Midbrain (tissue), 1 donor: ENCODE measurements at regions not wholly inside any gene's neighbourhood (a gene's known extent, or its start where the extent isn't known, plus 50 kb on each side); places are given as distances from the start of the nearest gene placed in this dataset.
"Not testable (repeated sequence)": the region's sequence is repeated elsewhere in the genome, so short reads cannot be mapped to it uniquely, and the experiment has no call there.

Experiments used
- DNase-seq: peaks from one replicate; lab custom pipeline; 2025; lab: John Stamatoyannopoulos, UW

DNA sequence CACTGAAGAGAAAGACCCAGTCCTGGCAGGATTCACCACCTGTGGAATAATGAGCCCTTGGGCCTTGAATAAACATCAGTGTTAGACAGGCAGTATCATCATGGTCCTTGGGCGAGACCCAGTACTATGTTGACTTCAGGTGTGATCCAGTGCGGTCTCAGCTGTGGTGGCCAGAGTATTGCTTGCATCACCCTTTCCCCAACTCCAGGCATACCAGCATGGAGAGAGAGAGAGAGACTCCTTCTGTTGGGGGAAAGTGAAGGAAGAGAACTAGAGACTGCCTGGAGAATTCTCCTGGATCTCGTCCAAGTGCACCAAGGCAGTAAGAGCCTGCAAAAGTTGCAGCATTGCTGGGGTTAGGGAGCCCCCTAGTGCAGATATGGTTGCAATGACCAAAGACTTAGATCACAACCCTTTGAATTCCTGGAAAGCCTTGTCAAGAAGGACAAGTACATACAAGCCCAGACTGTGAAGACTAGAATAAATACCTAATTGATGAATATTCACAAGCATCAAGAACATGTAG, 61.1 kb upstream of the VAMP7 start:
- peak; percentile 38 for DNase-seq

DNA sequence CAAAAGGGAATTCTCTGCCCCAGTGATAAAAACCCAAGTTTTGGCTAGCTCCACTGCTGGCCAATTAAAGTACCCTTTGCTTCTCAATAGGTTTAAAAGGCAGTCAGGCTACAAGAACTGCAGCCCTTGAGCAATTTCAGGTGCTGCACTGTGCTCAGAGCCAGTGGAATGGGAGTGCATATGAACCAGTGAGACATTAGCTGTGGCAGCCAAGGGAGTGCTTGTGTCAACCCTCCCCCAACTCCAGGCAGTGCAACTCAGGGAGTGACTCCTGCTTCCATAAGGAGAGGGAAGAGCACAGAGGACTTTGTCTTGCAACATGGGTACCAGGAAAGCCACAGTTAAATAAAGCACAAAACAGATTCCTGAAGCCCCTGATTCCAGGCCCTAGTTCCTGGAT, 61.6 kb upstream of the VAMP7 start:
- no peak for DNase-seq

DNA sequence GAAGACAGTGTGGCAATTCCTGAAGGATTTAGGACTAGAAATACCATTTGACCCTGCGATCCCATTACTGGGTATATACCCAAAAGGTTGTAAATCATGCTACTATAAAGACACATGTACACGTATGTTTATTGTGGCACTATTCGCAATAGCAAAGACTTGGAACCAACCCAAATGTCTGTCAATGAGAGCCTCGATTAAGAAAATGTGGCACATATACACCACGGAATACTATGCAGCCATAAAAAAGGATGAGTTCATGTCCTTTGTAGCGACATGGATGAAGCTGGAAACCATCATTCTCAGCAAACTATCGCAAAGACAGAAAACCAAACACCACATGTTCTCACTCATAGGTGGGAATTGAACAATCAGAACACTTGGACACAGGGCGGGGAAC, 66.8 kb upstream of the VAMP7 start:
- DNase-seq: not testable (repeated sequence)

DNA sequence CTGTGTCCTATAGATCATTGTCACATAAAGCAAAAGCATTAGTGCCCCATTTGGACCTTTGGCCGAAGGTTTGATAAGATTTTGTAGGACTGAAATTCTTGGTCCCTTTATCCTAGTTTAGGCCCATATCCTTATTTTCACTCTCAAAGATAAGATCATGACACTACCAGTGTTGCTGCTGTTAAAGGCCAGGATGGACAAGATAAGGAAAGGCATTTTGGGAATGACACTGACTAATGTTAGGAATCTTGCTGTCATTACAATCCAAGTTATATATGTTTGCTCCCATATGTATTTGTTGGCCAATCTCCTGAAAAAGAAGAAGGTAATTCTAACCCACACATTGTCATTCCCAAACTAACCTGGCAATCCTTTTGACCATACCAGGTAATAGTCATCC, 101.3 kb upstream of the VAMP7 start:
- DNase-seq: no peak

DNA sequence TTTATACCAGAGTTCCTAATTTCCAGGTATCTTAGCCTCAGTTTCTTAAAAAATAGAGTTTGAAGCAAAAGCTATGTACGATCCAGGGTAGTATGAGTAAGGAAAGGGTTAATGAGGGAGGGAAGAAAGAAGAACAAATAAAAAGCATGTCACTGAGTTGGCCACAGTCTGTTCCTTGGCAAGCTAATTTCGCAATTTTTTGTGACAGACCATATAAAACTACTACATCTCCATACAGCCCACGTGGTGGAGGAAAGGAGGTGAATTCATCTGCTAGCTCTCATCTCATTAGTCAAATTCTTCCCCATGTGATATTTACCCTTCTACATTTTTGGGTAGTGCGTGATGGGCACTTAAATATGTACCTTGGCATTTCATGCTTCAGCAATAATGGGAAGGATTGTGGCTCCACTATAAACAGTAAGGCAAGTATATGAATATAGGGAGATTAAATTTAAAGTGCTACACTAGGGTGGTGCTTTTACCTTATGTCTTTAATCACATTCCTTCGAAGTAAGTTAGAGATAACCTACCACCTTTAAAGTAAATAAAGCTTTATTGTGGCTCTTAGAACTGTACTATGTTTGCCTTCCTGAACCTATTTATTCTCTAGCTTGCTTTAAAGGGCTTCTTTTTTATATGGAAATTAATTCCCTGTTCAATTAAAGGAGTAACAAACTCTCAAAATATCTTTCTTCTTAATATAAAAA, 102.1 kb upstream of the VAMP7 start:
- DNase-seq: no peak

DNA sequence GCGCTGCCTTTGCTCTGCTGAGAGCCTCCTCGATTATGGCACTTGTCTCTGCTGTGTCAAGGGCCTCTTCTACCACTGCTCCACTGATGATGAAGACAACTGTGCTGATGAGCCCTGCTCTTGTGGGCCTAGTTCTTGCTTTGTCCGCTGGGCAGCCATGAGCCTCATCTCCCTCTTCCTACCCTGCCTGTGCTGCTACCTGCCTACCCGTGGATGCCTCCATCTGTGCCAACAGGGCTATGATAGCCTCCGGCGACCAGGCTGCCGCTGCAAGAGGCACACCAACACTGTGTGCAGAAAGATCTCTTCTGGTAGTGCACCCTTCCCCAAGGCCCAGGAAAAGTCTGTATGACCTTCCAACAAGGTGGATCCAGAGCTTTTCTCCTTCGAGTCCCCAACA, 106.8 kb upstream of the VAMP7 start:
- no peak for DNase-seq

DNA sequence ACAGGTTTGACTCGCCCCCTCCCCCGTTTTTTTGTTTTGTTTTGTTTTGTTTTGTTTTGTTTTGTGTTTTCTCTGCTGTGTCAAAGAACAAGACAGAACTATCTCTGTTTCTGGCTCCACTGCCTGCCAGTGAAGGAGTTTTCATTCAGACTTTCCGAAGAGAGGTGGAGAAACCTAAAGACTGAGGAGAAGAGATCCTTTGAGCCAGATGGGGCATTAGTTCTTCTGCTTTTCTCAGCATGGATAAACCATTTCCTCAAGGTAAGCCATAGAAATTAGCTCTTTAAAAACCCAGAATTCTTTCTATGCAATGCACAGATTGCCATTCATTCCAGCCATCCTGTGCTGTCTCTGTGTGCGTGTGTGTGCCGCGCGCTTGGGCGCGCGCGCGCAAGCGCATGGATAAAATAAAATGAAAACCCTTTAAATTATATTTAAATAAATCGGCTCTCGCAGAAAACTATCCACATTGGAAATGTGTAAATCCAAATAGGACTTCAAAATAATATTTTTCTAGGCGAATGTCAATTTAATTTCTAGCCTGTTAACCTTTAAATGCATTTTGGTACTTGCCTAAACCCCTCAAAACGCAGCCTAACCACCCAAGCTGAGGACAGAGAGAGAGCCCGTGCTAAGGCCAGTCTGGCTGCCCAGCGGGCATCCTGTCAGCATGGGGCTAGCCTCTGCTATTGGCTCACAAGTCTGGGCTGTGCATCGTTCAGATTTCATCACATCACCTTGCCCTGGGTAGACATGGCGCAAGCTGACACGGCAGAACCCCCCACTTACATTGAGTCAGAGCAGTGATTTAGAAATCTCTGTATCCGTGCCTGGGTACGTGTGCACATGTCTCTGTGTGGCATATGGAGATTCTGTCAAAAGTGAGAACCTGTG, 113.0 kb upstream of the VAMP7 start:
- no peak for DNase-seq

DNA sequence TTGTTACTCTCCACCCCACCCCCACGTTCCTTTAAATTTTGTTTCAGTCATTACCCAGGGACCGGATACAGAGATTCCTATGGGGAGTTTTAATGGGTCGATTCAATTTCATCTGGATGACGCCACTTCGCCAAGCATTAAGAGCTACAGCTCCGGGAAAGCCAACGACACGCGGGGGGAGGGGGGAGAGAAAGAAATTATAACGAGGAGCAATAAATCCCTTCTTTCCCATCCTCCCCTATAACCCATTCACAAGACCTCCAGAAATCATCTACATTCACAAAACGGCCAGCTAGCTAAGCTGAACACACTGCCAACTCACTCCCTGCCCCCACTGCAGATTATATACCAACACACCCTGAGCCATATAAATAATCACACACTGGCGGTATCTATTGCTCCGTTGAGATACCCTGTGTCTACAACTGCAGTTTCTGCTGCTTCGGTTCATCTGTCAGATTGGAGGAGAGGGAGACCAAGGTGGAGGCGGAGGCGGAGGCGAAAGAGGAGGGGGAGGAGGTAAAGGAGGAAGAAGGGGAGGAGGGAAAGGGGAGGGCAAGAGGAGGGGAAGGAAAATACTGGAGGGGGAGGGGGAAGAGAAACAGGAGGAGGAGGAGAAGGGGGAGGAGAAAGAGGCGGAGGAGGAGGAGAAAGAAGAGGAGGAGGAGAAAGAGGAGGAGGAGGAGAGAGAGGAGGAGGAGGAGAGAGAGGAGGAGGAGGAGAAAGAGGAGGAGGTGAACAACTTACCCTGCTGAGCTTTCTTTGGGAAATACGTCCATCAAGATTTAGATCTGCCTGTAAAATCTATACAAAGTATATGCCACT, 113.9 kb upstream of the VAMP7 start:
- DNase-seq: peak; percentile 25

DNA sequence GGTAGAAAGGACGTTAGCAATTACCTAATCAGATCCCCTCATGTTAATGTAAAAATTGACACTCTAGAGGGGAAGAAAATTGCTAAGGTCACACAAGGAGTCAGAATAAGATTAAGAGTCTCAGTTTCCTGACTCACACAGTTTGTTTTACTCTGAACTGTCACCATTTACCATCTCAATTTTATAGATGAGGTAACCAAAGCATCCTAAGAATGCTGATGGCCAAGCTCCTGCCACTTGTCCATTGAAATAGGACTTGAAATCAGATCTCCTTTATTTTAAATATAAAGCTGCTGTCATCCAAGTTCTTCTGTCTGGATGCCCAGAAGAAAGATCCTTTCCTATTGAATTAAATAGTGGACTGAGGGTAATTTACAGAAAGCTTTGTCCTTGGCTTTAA, 114.8 kb upstream of the VAMP7 start:
- no peak for DNase-seq

DNA sequence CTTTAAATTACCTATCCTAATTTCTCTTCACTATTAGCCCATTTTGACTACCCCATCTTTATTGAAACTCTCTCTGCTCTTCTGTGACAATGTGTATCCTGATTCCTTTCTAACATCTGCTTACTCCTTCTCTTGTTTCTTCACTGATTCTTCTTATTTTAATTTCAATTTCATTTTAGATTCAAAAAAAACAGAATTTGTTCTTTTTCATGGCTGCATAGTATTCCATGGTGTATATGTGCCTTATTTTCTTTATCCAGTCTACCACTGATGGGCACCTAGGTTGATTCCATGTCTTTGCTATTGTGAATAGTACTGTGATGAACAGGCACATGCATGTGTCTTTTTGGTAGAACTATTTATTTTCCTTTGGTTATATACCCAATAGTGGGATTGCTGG, 120.0 kb upstream of the VAMP7 start:
- no peak for DNase-seq

DNA sequence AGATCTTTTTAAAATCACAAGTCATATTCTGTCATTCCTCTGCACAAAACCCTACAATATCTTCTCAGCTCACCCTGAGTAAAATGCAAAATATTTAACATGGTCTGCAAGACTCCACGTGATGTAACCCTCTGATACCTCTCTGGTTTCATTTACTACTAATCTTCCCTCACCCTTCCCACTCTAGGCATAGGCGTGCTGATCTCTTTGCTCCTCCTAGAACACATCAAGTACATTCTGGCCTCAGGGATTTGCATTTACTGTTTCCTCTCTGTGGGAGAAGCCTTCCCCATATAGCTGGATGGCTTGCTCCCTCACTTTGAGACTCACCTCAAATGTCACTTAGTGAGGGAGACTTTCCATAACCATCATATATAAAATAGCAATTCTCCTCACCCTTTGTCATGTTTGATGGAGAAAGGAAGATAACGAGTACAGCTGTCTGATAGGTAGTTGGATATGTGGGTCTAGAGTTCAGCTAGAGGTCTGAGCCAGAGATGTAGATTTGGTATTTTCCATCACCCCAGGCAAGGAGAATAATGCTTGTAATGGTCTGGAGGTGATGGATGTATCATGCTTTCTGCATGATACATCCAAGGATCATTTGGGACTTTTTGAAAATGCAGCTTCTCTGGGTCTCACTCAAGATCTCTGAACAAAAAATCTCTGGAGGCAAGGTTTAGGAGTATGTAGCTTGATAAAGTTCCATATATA, 123.9 kb upstream of the VAMP7 start:
- DNase-seq: no peak

DNA sequence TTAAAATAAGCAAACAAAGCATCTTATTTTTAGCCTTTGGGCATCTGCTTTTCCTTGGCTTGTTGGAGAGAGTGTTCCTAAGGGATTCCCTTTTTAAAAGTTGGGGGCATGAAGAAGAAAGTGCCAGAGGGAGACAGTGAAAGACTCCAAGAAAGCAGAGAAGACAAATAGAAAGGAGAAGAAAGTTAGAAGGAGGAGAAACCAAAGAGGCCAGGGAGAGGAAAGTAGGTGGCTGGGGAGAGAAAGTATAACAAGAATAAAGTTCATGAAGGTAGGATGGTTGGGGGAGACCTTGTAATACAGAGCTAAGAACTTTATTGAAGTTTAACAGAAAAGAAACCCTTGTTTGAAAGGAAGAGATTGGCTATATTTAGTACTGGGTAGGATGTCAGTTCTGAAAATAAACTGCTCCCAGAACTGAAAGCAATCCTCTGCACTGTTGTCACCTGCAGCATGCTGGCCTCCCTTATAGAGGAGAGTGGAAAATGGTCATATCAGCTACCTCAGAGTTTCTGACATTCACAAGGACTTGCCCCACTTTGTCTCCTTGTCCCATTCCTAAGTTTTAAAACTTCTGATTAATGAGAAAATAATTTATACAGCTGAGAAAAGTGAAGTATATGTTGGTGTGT, 125.3 kb upstream of the VAMP7 start:
- no peak for DNase-seq

DNA sequence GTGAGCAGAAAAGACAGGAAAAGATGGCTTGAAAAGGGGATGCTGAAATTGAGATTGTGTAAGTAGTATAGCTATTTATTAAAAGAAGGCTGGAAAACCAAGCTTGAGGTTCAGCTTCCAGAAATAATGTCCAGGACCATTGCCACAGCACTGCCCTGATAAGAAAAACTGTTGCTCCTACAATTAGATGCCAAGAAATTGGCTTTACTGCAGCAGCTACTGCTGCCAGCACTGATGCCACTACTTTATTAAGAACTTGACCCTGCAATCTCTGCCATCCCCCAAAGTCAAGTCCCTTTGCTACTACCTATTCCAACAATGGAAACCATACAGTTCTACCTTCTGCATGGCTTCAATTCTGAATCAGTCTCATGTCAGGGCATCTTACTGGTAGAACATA, 130.0 kb upstream of the VAMP7 start:
- DNase-seq: no peak

DNA sequence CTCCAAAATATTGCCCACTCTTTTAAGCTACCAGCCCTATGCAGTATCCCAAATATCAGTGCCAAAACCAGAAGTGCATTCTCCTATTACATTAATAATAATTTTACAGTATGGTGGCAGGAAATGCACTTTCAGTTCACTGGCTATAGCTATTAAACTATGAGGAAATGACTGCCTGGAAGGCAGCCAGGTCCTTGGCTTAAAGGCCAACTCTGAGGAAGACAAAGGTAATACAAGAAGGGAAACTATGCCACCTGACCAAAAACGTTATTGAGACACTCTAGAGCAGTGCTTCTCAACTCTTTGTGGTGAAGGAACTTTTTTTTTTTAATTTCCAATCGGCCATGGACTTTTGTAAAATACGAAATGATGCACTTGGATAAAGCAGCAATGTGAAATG, 133.6 kb upstream of the VAMP7 start:
- DNase-seq: no peak

DNA sequence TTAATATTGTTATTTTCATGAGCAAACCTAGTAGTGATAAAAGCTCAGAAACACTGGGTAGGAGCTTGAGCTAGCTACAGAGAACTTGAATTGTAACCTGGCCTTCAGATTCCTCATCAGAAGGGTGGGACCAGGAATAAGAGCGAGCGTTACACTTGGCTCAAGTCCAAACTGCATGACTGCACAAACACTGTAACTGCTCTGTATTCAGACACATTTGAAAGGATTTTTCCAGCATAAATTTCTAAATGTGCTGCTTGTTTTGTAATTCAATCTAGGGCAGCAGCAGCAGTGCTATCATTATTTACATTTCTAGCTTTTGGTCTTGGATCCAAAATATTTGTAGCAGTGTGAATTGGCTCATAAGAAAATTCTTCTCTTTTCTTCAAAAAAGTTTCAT, 133.0 kb upstream of the TMLHE start:
- no peak for DNase-seq

DNA sequence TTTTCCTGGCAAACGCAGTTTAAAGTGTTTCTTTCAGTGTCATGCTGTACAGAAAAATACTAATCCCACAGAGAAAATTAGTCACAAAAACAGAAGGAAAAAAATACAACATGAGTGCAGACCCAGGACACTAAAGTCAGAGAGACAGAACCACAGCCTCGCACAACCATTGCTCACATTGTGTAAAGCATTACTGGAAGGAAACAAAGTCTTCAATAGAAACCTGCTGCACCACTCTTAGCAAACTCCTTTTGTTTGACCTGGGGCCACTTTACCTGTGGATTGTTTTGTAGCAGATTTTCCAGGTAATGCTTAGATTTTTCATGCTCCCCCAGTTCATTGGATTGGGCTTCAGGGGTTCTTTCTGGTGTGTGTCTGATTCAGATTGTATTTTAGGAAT, 131.8 kb upstream of the TMLHE start:
- DNase-seq: no peak

DNA sequence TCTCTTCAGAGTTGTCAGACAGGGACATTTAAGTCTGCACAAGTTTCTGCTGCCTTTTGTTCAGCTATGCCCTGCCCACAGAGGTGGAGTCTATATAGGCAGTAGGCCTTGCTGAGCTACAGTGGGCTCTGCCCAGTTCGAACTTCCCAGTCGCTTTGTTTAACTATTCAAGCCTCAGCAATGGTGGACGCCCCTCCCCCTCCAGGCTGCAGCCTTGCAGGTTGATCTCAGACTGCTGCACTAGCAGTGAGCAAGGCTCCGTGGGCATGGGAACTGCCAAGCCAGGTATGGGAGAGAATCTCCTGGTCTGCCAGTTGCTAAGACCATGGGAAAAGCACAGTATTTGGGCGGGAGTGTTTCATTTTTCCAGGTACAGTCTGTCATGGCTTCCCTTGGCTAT, 115.6 kb upstream of the TMLHE start:
- DNase-seq: not testable (repeated sequence)

DNA sequence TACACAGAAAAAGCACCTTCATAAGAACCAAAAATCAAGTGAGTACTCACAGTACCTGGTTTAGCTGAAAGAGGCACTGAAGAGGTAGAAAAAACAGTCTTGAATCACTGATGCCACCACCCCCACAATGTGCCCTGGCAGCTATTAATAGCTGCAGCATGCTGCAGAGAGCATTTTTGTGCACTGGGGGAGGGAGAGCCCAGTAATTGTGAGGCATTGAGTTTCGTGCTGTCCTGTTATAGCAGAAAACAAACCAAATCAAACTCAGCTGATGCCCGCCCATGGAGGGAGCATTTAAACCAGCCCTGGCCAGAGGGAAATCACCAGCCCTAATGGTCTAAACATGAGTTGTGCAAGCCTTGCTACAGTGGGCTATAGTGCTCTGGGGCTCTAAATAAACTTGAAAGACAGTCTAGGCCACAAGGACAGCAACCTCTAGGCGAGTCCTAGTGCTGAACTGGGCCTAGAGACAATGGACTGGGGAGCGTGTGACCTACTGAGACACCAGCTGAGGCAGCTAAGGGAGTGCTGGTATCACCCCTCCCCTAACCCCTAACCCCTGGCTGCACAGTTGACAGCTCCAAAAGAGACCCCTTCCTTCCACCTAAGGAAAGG, 106.3 kb upstream of the TMLHE start:
- DNase-seq: no peak

DNA sequence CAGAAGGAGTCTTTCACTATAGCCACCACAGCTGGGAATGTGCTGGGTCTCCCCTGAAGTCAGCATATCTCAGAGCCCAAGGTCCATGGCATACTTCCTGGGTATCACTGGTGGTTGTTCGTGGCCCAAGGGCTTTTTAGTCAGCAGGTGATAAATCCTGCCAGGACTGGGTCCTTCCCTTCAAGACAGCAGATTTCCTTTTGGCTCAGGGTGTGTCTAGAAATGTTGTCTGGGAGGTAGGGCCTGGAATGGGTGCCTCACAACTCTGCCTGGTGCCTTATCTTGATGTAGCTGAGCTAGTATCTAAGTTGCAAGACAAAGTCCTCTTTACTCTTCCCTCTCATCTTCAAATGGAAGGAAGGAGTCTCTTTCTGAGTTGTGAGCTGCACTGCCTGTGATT, 102.4 kb upstream of the TMLHE start:
- no peak for DNase-seq

DNA sequence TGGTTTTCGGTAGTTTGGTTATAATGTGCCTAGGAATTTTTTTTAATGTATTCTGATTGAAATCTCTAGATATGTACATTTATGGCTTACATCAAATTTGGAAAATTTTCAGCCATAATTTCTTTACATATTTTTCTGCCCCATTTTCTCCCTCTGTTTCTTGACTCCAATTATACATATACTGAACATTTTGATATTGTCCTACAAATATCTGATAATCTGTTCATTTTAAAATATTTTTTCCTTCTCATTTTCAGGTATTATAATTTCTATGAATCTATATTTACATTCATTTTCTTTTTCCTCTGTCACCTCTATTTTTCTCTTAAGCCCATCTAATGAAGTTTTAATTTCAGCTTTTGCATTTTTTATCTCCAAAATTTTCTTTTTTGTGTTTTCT, 82.7 kb upstream of the TMLHE start:
- DNase-seq: no peak

DNA sequence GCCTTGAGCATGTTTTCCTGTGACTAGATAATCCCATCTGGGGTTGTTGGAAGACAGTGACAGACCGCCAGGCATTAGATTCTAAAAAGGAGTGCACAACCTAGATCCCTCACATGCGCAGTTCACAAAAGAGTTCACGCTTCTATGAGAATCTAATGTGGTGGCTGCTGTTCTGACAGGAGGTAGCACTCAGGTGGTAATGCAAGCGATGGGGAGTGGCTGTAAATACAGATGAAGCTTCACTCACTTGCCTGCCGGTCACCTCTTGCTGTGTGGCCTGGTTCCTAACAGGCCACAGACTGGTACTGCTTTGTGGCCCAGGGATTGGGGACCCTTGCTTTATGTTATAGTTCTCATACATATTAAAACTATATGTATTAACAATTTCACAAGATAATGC, 81.9 kb upstream of the TMLHE start:
- DNase-seq: no peak
